GM12878 (cell line): ENCODE measurements at regions not wholly inside any gene's neighbourhood (a gene's known extent, or its start where the extent isn't known, plus 50 kb on each side); places are given as distances from the start of the nearest gene placed in this dataset.

Source experiments
- ATAC-seq: fragments of 200-7000 bp; cut with Tn5 transposase; 3 replicates; pipeline ENCODE4 v1.9.1; 2020; ENCODE audit warnings: mild to moderate bottlenecking, moderate library complexity
- BruUV-seq: library from RNA; stranded (reverse); fragments of 400-500 nt; replicated peaks from 2 replicates; lab custom pipeline; 2021; lab: Mats Ljungman, UMichigan
- CTCF ChIA-PET: fragments of 300-600 bp; sonication (Branson Sonifier 250); formaldehyde crosslinking; extraction: SDS; loops from one replicate; lab custom pipeline; 2021; ENCODE audit warnings: inconsistent platforms; lab: Yijun Ruan, JAX
- POLR2A ChIA-PET: fragments of 350-600 bp; formaldehyde crosslinking; extraction: SDS; loops from one replicate; lab custom pipeline; 2021; ENCODE audit warnings: inconsistent platforms; lab: Charles Lee
- RAD21 ChIA-PET: fragments of 300-600 bp; sonication (Branson Sonifier 250); formaldehyde crosslinking; loops from one replicate; lab custom pipeline; 2023; ENCODE audit warnings: antibody characterized with exemption; ENCODE audit not compliant: unreplicated experiment; lab: Charles Lee
- SMC1A ChIA-PET: fragments of 300-600 bp; sonication (Branson Sonifier 250); formaldehyde crosslinking; loops from one replicate; lab custom pipeline; 2023; ENCODE audit not compliant: unreplicated experiment, uncharacterized antibody; lab: Charles Lee
- DNase-seq: peaks from one replicate; pipeline ENCODE4 v3.0.0-alpha.2; 2011; ENCODE audit warnings: low read depth, low spot score
- FAIRE-seq: peaks from 3 replicates; lab custom pipeline; 2011; peaks lifted over from hg19 to GRCh38; lab: Jason Lieb, UNC
- H2AFZ ChIP-seq: 2 replicates; pipeline ENCODE4 v1.6.0; 2011; ENCODE audit warnings: low read depth, low read length, control low read depth; ENCODE audit not compliant: control insufficient read depth
- H3K27ac ChIP-seq: 2 replicates; pipeline ENCODE4 v1.5.1; 2011; ENCODE audit warnings: control low read depth; ENCODE audit not compliant: control insufficient read depth, insufficient read depth
- H3K27me3 ChIP-seq, 2 experiments: replicated peaks in 1 of 2; 2 replicates each; pipeline versions ENCODE4 v1.6.0 to v1.6.1; 2011; ENCODE audit warnings: low read length in 1 of 2; ENCODE audit not compliant: control insufficient read depth in 2 of 2, insufficient read depth in 2 of 2
- H3K36me3 ChIP-seq, 2 experiments: 2 replicates each; pipeline ENCODE4 v1.5.1; 2011; ENCODE audit warnings: low read length in 1 of 2; ENCODE audit not compliant: control insufficient read depth in 2 of 2, insufficient read depth in 2 of 2
- H3K4me1 ChIP-seq: 2 replicates; pipeline ENCODE4 v1.6.1; 2011; ENCODE audit warnings: mild to moderate bottlenecking, low read length, moderate library complexity, mixed read lengths; ENCODE audit not compliant: control insufficient read depth, insufficient read depth
- H3K4me2 ChIP-seq: 2 replicates; pipeline ENCODE4 v1.6.0; 2011; ENCODE audit warnings: control low read depth; ENCODE audit not compliant: control insufficient read depth, insufficient read depth
- H3K4me3 ChIP-seq: fragments of 200-600 bp; sonication (generic); 2 replicates; pipeline ENCODE4 v1.5.1; 2016
- H3K79me2 ChIP-seq: 2 replicates; pipeline ENCODE4 v1.6.0; 2011; ENCODE audit warnings: low read length; ENCODE audit not compliant: control insufficient read depth, insufficient read depth
- H3K9ac ChIP-seq: 2 replicates; pipeline ENCODE4 v1.8.0; 2011; ENCODE audit warnings: low read length, control low read depth, mixed read lengths; ENCODE audit not compliant: control insufficient read depth, insufficient read depth
- H3K9me3 ChIP-seq: replicated peaks from 3 replicates; pipeline ENCODE4 v1.5.1; 2011; ENCODE audit warnings: mild to moderate bottlenecking, low read length; ENCODE audit not compliant: control insufficient read depth, insufficient read depth
- H4K20me1 ChIP-seq: 2 replicates; pipeline ENCODE4 v1.6.0; 2011; ENCODE audit not compliant: control insufficient read depth, insufficient read depth
- FOXM1 ChIP-seq: IDR thresholded peaks from 2 replicates; pipeline ENCODE4 v1.6.1; 2012; ENCODE audit warnings: low read depth, mild to moderate bottlenecking, inconsistent platforms, low read length, moderate library complexity
- HCFC1 ChIP-seq: fragments of 150-350 bp; IDR thresholded peaks from 2 replicates; pipeline ENCODE4 v1.6.1; 2014; ENCODE audit warnings: low read length
- IKZF2 ChIP-seq, 2 experiments: fragments of 450-650 bp; IDR thresholded peaks; 2 replicates each; pipeline ENCODE4 v1.6.1; 2017; ENCODE audit warnings: mild to moderate bottlenecking in 2 of 2, moderate library complexity in 2 of 2
- MLLT1 ChIP-seq: fragments of 450-650 bp; IDR thresholded peaks from 2 replicates; pipeline ENCODE4 v1.6.1; 2016; ENCODE audit warnings: mild to moderate bottlenecking
- MTA2 ChIP-seq: fragments of 450-650 bp; IDR thresholded peaks from 2 replicates; pipeline ENCODE4 v1.6.1; 2016; ENCODE audit warnings: low read depth, mild to moderate bottlenecking, moderate library complexity
- SPI1 ChIP-seq: IDR thresholded peaks from 2 replicates; pipeline ENCODE4 v1.6.1; 2011; ENCODE audit warnings: low read depth, mild to moderate bottlenecking, low read length, moderate library complexity, borderline replicate concordance; ENCODE audit not compliant: insufficient read depth
- YBX1 ChIP-seq: fragments of 450-650 bp; IDR thresholded peaks from 2 replicates; pipeline ENCODE4 v1.6.1; 2016; ENCODE audit warnings: antibody characterized with exemption
- ZNF592 ChIP-seq: fragments of 450-650 bp; IDR thresholded peaks from 2 replicates; pipeline ENCODE4 v1.6.1; 2017; ENCODE audit warnings: mild to moderate bottlenecking, moderate library complexity
- ZSCAN29 ChIP-seq: fragments of 450-650 bp; IDR thresholded peaks from 2 replicates; pipeline ENCODE4 v1.6.1; 2017; ENCODE audit warnings: mild to moderate bottlenecking, moderate library complexity
- WGBS: methylation state at CpG from one replicate; pipeline ENCODE4 v1.1.6; 2016; ENCODE audit warnings: low lambda C conversion rate; ENCODE audit not compliant: insufficient replicate concordance, insufficient coverage; ENCODE audit errors: missing lambda C conversion rate; 5-methylcytosine and 5-hydroxymethylcytosine counted together
- in situ Hi-C: fragments of 300-500 bp; cut with MboI; formaldehyde crosslinking; loops from 9 replicates; pipeline ENCODE4 v1.14.3; 2018; ENCODE audit warnings: mixed read lengths
- intact Hi-C: fragments of 100-400 bp; cut with micrococcal nuclease; formaldehyde crosslinking; loops from one replicate; pipeline ENCODE4 v1.14.2; 2022; ENCODE audit not compliant: unreplicated experiment

- Histone ChIP-seq H3K27me3 (no peaks in the 10 kb centered on the region), H3K4me3 (no peak overlapping the region), H3K27ac (no peak overlapping the region), H2AFZ (no peak overlapping the region), H3K36me3 (no peaks in the 10 kb centered on the region), H3K79me2 (no peaks in the 10 kb centered on the region), H3K9ac (no peak overlapping the region), H3K4me1 (no peaks in the 10 kb centered on the region), H3K4me2 (no peak overlapping the region), H4K20me1 (no peaks in the 10 kb centered on the region), H3K9me3 (no peaks in the 10 kb centered on the region)
- intact Hi-C loops (no loop called here), in situ Hi-C loops (no loop called here)
- DNase-seq (no peak), ATAC-seq (no peak), FAIRE-seq (no peak)
- POLR2A ChIA-PET = no interaction called here
- no peak for TF ChIP-seq IKZF2 (IDR thresholded peaks at IDR 0.05)
- RAD21 ChIA-PET = no interaction called here
- CTCF ChIA-PET = no interaction called here
- 47% methylated on average over 6 of the region's 6 CpGs for WGBS
- no TSS peak for BruUV-seq
- SMC1A ChIA-PET = interaction anchor here (0.6 kb wide), 1 partner anchor 20 kb away, joined by 3 read pairs; no protein-coding TSS in a partner anchor
Measured at GRCh38 chr15:29890336-29891095, 68.2 kb upstream of the TJP1 start.

- WGBS = 23% methylated on average over 11 of the region's 11 CpGs
- Histone ChIP-seq H3K79me2 (no peaks in the 10 kb centered on the region), H3K36me3 (no peaks in the 10 kb centered on the region), H3K27ac (no peak overlapping the region), H3K4me3 (no peak overlapping the region), H3K4me1 (no peaks in the 10 kb centered on the region), H4K20me1 (no peaks in the 10 kb centered on the region), H3K4me2 (no peak overlapping the region), H3K27me3 (no peaks in the 10 kb centered on the region), H3K9me3 (no peaks in the 10 kb centered on the region), H3K9ac (no peak overlapping the region), H2AFZ (no peak overlapping the region)
- POLR2A ChIA-PET = no interaction called here
- intact Hi-C loops = no loop called here
- RAD21 ChIA-PET = no interaction called here
- no peak for DNase-seq
- ATAC-seq = no peak
- no peak for FAIRE-seq
- SMC1A ChIA-PET = interaction anchor here (0.6 kb wide), 1 partner anchor 912 kb away, joined by 3 read pairs; no protein-coding TSS in a partner anchor
- CTCF ChIA-PET = no interaction called here
- in situ Hi-C loops = no loop called here
- BruUV-seq = no TSS peak
- TF ChIP-seq FOXM1 (no peak), MLLT1 (no peak), YBX1 (no peak), SPI1 (no peak), HCFC1 (no peak), MTA2 (no peak), ZNF592 (no peak), ZSCAN29 (no peak)
Measured at GRCh38 chr15:29889542-29890329, 67.5 kb upstream of the TJP1 start.
